ENCODE measurements at regions not wholly inside any gene's neighbourhood (a gene's known extent, or its start where the extent isn't known, plus 50 kb on each side); places are given as distances from the start of the nearest gene placed in this dataset.

GRCh38 chr5:116702776-116703175 is 128.2 kb upstream of the SEMA6A start (continued):
- TF ChIP-seq MYC (IDR thresholded peaks at IDR 0.05; ENCODE audit: insufficient read depth, insufficient read length, insufficient replicate concordance, low read length, severe bottlenecking) (no peak), KAT2A (conservative IDR thresholded peaks at IDR 0.05; ENCODE audit: control insufficient read depth, low read depth, low read length) (no peak), NFIC (IDR thresholded peaks at IDR 0.05; ENCODE audit: low read depth, low read length) (peak; percentile 84), MTA3 (IDR thresholded peaks at IDR 0.05; ENCODE audit: borderline replicate concordance, low read length) (no peak), E2F8 (IDR thresholded peaks at IDR 0.05; ENCODE audit: low read depth, partially characterized antibody) (no peak), EED (IDR thresholded peaks at IDR 0.05; ENCODE audit: low read depth) (0 out of 2 replicates have a peak, but pooled peaks have one; percentile 16), BACH1 (IDR thresholded peaks at IDR 0.05; ENCODE audit: borderline replicate concordance) (no peak), HSF1 (IDR thresholded peaks at IDR 0.05; ENCODE audit: low read depth, low read length) (no peak), SMC3 (IDR thresholded peaks at IDR 0.05; ENCODE audit: borderline replicate concordance, low read length) (no peak; the same call in 1 of the 2 replicates), MEF2B (IDR thresholded peaks at IDR 0.05; ENCODE audit: partially characterized antibody, poor library complexity, severe bottlenecking) (no peak), NR2F1 (conservative IDR thresholded peaks at IDR 0.05) (0 out of 2 replicates have a peak, but pooled peaks have one; percentile 15), CHD2 (IDR thresholded peaks at IDR 0.05; ENCODE audit: borderline replicate concordance, low read depth, low read length) (peak; percentile 43; the same call in 1 of the 2 replicates), MEF2A (IDR thresholded peaks at IDR 0.05; ENCODE audit: insufficient read depth, low read depth, low read length) (peak; percentile 34; the same call in 1 of the 2 replicates), RELB (IDR thresholded peaks at IDR 0.05; ENCODE audit: low read depth) (peak; percentile 55; the same call in 1 of the 2 replicates), POLR2AphosphoS2 (IDR thresholded peaks at IDR 0.05; ENCODE audit: low read depth, low read length) (no peak), RCOR1 (conservative IDR thresholded peaks at IDR 0.05; ENCODE audit: low read depth, low read length) (no peak), NBN (IDR thresholded peaks at IDR 0.05) (peak; percentile 67), CEBPZ (IDR thresholded peaks at IDR 0.05; ENCODE audit: low read depth, low read length) (no peak), BMI1 (IDR thresholded peaks at IDR 0.05; ENCODE audit: borderline replicate concordance) (no peak), CBFB (IDR thresholded peaks at IDR 0.05; ENCODE audit: low read depth) (0 out of 2 replicates have a peak, but pooled peaks have one; percentile 42), RAD21 (IDR thresholded peaks at IDR 0.05; ENCODE audit: insufficient read depth, low read depth, low read length) (no peak), ZNF384 (IDR thresholded peaks at IDR 0.05; ENCODE audit: borderline replicate concordance, low read depth, low read length) (peak; percentile 36; the same call in 1 of the 2 replicates)

All from GM12878 (cell line).